HUES6 (cell line): ENCODE measurements at regions not wholly inside any gene's neighbourhood (a gene's known extent, or its start where the extent isn't known, plus 50 kb on each side); places are given as distances from the start of the nearest gene placed in this dataset.

Experiments used
- H3K27ac ChIP-seq: 2 replicates; pipeline ENCODE4 v1.7.0; 2013; ENCODE audit warnings: low read depth, mild to moderate bottlenecking, low read length, inconsistent platforms
- H3K27me3 ChIP-seq: 2 replicates; pipeline ENCODE4 v1.6.1; 2013; ENCODE audit warnings: low read length; ENCODE audit not compliant: control insufficient read depth, insufficient read depth
- H3K36me3 ChIP-seq: 2 replicates; pipeline ENCODE4 v1.6.1; 2013; ENCODE audit warnings: low read length; ENCODE audit not compliant: control insufficient read depth, insufficient read depth
- H3K4me1 ChIP-seq: 2 replicates; pipeline ENCODE4 v1.6.1; 2013; ENCODE audit warnings: low read length; ENCODE audit not compliant: control insufficient read depth, insufficient read depth
- H3K4me3 ChIP-seq: 2 replicates; pipeline ENCODE4 v1.5.1; 2013; ENCODE audit warnings: low read depth, low read length
- H3K9ac ChIP-seq: one replicate; pipeline ENCODE4 v1.6.1; 2013; ENCODE audit warnings: mild to moderate bottlenecking, low read length
- H3K9me3 ChIP-seq: 2 replicates; pipeline ENCODE4 v1.6.1; 2013; ENCODE audit warnings: low read depth, low read length; ENCODE audit not compliant: control insufficient read depth, insufficient read depth

- H3K27me3 ChIP-seq = no peaks in the 10 kb centered on the region
These were observed 863.2 kb upstream of the GOT2 start for GRCh38 chr16:59597269-59597668.

GRCh38 chr16:59596693-59597092, 862.6 kb upstream of the GOT2 start:
- Histone ChIP-seq H3K27me3 (no peaks in the 10 kb centered on the region), H3K36me3 (no peaks in the 10 kb centered on the region), H3K4me1 (no peaks in the 10 kb centered on the region), H3K4me3 (no peak overlapping the region), H3K9ac (no peak overlapping the region), H3K9me3 (no peaks in the 10 kb centered on the region), H3K27ac (no peak overlapping the region)

More at GRCh38 chr16:59597269-59597668, 863.2 kb upstream of the GOT2 start:
- no peak overlapping the region for H3K9ac ChIP-seq
- no peak overlapping the region for H3K27ac ChIP-seq
- no peaks in the 10 kb centered on the region for H3K9me3 ChIP-seq
- H3K4me3 ChIP-seq = no peak overlapping the region
- no peaks in the 10 kb centered on the region for H3K4me1 ChIP-seq
- H3K36me3 ChIP-seq = no peaks in the 10 kb centered on the region

- H3K9me3 ChIP-seq = no peaks in the 10 kb centered on the region
- H3K27me3 ChIP-seq = no peaks in the 10 kb centered on the region
- H3K4me1 ChIP-seq = no peaks in the 10 kb centered on the region
- no peak overlapping the region for H3K27ac ChIP-seq
- H3K9ac ChIP-seq = no peak overlapping the region
- H3K36me3 ChIP-seq = no peaks in the 10 kb centered on the region
- no peak overlapping the region for H3K4me3 ChIP-seq
These were observed 859.1 kb upstream of the GOT2 start for GRCh38 chr16:59593194-59593661.

- H3K4me3 ChIP-seq = no peak overlapping the region
These were observed 857.4 kb upstream of the GOT2 start for GRCh38 chr16:59591480-59591879.

GRCh38 chr16:59590845-59591244, 856.7 kb upstream of the GOT2 start:
- no peaks in the 10 kb centered on the region for H3K4me1 ChIP-seq
- no peaks in the 10 kb centered on the region for H3K36me3 ChIP-seq
- no peaks in the 10 kb centered on the region for H3K27me3 ChIP-seq
- H3K4me3 ChIP-seq = no peak overlapping the region
- no peak overlapping the region for H3K9ac ChIP-seq
- no peak overlapping the region for H3K27ac ChIP-seq
- no peaks in the 10 kb centered on the region for H3K9me3 ChIP-seq

More at GRCh38 chr16:59591480-59591879, 857.4 kb upstream of the GOT2 start:
- Histone ChIP-seq H3K9ac (no peak overlapping the region), H3K4me1 (no peaks in the 10 kb centered on the region), H3K27ac (no peak overlapping the region), H3K9me3 (no peaks in the 10 kb centered on the region), H3K36me3 (no peaks in the 10 kb centered on the region), H3K27me3 (no peaks in the 10 kb centered on the region)

GRCh38 chr16:59586331-59586730, 852.2 kb upstream of the GOT2 start:
- H3K36me3 ChIP-seq = no peaks in the 10 kb centered on the region
- no peaks in the 10 kb centered on the region for H3K9me3 ChIP-seq
- no peak overlapping the region for H3K9ac ChIP-seq
- no peak overlapping the region for H3K27ac ChIP-seq
- H3K27me3 ChIP-seq = no peaks in the 10 kb centered on the region
- H3K4me3 ChIP-seq = no peak overlapping the region
- H3K4me1 ChIP-seq = no peaks in the 10 kb centered on the region

- Histone ChIP-seq H3K36me3 (no peaks in the 10 kb centered on the region), H3K27me3 (no peaks in the 10 kb centered on the region), H3K4me3 (no peak overlapping the region), H3K4me1 (no peaks in the 10 kb centered on the region), H3K9me3 (no peaks in the 10 kb centered on the region), H3K27ac (no peak overlapping the region), H3K9ac (no peak overlapping the region)
These were observed 840.2 kb upstream of the GOT2 start for GRCh38 chr16:59574296-59574695.

GRCh38 chr16:59573528-59574271, 839.6 kb upstream of the GOT2 start:
- H3K27ac ChIP-seq = no peak overlapping the region
- no peaks in the 10 kb centered on the region for H3K27me3 ChIP-seq
- 0 out of 2 replicates have a peak, but pooled peaks cover under 1% of the 10 kb centered on the region for H3K4me1 ChIP-seq
- no peak overlapping the region for H3K9ac ChIP-seq
- no peak overlapping the region for H3K4me3 ChIP-seq
- H3K9me3 ChIP-seq = no peaks in the 10 kb centered on the region
- no peaks in the 10 kb centered on the region for H3K36me3 ChIP-seq

GRCh38 chr16:59567496-59567895, 833.4 kb upstream of the GOT2 start:
- Histone ChIP-seq H3K27ac (no peak overlapping the region), H3K4me3 (no peak overlapping the region), H3K9me3 (no peaks in the 10 kb centered on the region), H3K27me3 (no peaks in the 10 kb centered on the region), H3K36me3 (no peaks in the 10 kb centered on the region), H3K9ac (no peak overlapping the region), H3K4me1 (peaks cover 5% of the 10 kb centered on the region; the same call in 1 of the 2 replicates)

- no peak overlapping the region for H3K27ac ChIP-seq
- no peaks in the 10 kb centered on the region for H3K27me3 ChIP-seq
- peaks cover 5% of the 10 kb centered on the region; the same call in 1 of the 2 replicates for H3K4me1 ChIP-seq
- no peaks in the 10 kb centered on the region for H3K36me3 ChIP-seq
- H3K9me3 ChIP-seq = no peaks in the 10 kb centered on the region
- H3K9ac ChIP-seq = no peak overlapping the region
- H3K4me3 ChIP-seq = no peak overlapping the region
These were observed 832.3 kb upstream of the GOT2 start for GRCh38 chr16:59566446-59566845.

GRCh38 chr16:59558679-59559078, 824.6 kb upstream of the GOT2 start:
- Histone ChIP-seq H3K9me3 (no peaks in the 10 kb centered on the region), H3K36me3 (no peaks in the 10 kb centered on the region), H3K4me1 (no peaks in the 10 kb centered on the region), H3K4me3 (no peak overlapping the region), H3K9ac (no peak overlapping the region), H3K27ac (no peak overlapping the region), H3K27me3 (no peaks in the 10 kb centered on the region)
